ENCODE measurements at regions not wholly inside any gene's neighbourhood (a gene's known extent, or its start where the extent isn't known, plus 50 kb on each side); places are given as distances from the start of the nearest gene placed in this dataset.
A peak's percentile ranks its signal among the peaks of the same experiment; 100 is the strongest.

DNA sequence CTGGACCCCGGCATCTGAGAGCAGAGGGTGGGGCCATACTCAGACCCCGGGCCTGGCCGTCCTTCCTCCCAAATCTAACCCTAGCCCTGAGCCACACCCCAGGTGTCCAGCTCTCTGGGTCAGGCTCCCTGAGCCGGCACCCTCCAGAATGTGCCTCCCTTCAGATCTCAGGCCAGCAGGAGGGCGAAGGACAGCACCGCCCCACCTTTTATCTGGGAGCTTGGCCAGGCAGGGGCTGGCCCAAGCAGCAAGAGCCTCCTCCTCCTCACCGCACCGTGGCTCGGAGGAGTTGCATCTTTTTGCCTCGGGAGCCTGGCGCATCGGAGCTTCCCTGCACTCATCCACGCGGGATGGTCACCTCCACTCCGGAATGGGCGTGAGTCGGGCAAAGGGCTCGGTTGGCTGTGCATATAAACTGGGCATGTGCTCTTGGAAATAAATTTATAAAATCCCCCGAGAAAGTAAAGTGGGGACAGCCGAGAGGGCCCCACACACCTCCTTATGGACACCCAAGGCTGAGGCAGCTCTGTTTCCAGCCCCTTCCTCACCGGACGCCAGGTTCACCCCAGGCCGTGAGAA lies 69.1 kb upstream of the CTDP1 start:
- in situ Hi-C loops (cut with HindIII; ENCODE audit: low sequenced_read_pairs): no loop called here
- no peak overlapping the region for H3K4me3 ChIP-seq (ENCODE audit: low read depth, low read length)
- TF ChIP-seq, protein P1, sequence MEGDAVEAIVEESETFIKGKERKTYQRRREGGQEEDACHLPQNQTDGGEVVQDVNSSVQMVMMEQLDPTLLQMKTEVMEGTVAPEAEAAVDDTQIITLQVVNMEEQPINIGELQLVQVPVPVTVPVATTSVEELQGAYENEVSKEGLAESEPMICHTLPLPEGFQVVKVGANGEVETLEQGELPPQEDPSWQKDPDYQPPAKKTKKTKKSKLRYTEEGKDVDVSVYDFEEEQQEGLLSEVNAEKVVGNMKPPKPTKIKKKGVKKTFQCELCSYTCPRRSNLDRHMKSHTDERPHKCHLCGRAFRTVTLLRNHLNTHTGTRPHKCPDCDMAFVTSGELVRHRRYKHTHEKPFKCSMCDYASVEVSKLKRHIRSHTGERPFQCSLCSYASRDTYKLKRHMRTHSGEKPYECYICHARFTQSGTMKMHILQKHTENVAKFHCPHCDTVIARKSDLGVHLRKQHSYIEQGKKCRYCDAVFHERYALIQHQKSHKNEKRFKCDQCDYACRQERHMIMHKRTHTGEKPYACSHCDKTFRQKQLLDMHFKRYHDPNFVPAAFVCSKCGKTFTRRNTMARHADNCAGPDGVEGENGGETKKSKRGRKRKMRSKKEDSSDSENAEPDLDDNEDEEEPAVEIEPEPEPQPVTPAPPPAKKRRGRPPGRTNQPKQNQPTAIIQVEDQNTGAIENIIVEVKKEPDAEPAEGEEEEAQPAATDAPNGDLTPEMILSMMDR (IDR thresholded peaks at IDR 0.05; ENCODE audit: low read depth, low read length): no peak
- no peak for DNase-seq (ENCODE audit: low read depth, low spot score)

DNA sequence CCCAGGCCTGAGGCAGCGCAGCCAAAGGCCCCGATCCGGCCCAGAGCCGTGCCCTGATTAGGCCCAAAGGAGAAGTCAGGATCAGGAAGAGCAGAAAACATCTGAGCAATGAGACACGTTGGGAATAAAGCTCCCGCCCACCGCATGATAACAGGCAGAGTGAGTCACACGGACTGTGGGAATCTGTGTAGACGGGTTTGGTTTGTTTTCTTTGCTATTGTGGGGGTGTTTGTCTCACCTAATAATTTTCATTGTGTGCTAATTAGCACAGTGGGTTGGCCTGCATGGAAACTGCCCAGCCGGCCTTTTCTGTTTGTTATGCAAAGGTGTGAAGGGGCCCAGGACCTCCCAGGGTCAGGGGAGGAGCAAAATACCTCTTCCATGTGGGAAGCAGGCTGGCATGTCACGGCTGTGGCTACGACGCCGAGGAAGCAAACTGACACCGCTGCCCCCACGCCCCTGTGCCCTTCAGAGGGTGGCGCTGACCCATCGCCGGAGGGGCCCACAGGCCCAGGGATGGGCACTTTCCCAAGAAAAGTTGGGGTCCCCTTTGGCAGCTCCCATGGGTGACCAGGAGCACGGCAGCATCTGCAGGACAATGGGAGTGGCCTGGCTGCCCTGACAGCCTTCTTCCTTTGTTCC lies 68.4 kb upstream of the CTDP1 start:
- in situ Hi-C loops (cut with HindIII; ENCODE audit: low sequenced_read_pairs): no loop called here
- TF ChIP-seq, protein P1 (IDR thresholded peaks at IDR 0.05; ENCODE audit: low read depth, low read length): no peak
- H3K4me3 ChIP-seq (ENCODE audit: low read depth, low read length): no peak overlapping the region
- DNase-seq (ENCODE audit: low read depth, low spot score): peak; percentile 62

- no peak for DNase-seq (ENCODE audit: low read depth, low spot score)
- TF ChIP-seq, protein P1 (IDR thresholded peaks at IDR 0.05; ENCODE audit: low read depth, low read length): no peak
- no peak overlapping the region for H3K4me3 ChIP-seq (ENCODE audit: low read depth, low read length)
- in situ Hi-C loops (cut with HindIII; ENCODE audit: low sequenced_read_pairs): no loop called here
These were observed 67.1 kb upstream of the CTDP1 start for GRCh38 chr18:79612291-79613108.

DNA sequence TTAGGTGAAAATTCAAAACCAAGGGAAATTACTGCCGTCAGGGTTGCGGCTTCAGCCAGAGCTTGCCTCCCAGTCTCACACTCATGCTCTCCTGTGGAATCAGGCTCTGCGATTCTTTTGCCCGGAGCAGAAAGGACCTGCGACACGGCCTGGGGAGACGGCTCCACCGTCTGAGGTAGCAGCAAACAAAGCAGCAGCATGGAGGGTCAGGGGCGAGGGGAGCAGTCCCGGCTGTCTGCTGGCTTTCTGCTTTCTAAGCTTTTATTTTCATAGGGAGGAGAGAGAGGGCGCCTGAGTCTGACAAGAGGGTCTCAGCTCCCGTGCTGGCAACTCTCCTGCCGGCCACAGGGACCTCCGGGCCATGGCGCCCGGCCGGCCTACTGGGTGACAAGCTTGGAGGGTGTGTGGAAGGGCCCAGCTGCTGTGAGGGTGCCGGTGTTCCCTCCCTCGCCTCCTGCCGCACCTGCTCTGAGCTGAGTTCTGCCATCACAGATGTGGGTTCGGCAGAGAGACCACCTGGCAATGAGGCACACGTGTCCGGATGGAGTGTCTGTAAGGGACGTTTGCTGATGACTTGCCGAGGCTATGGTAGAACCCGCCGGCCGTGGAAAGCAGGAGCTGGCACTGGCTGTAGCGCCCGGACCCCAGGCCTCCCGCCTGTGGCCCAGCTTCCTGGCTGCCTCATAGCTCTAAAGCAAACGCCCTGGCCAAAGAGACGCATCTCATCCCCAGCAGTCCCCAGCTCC lies 66.2 kb upstream of the CTDP1 start:
- TF ChIP-seq, protein P1 (IDR thresholded peaks at IDR 0.05; ENCODE audit: low read depth, low read length): no peak
- no peak overlapping the region for H3K4me3 ChIP-seq (ENCODE audit: low read depth, low read length)
- no peak for DNase-seq (ENCODE audit: low read depth, low spot score)
- in situ Hi-C loops (cut with HindIII; ENCODE audit: low sequenced_read_pairs): no loop called here

DNA sequence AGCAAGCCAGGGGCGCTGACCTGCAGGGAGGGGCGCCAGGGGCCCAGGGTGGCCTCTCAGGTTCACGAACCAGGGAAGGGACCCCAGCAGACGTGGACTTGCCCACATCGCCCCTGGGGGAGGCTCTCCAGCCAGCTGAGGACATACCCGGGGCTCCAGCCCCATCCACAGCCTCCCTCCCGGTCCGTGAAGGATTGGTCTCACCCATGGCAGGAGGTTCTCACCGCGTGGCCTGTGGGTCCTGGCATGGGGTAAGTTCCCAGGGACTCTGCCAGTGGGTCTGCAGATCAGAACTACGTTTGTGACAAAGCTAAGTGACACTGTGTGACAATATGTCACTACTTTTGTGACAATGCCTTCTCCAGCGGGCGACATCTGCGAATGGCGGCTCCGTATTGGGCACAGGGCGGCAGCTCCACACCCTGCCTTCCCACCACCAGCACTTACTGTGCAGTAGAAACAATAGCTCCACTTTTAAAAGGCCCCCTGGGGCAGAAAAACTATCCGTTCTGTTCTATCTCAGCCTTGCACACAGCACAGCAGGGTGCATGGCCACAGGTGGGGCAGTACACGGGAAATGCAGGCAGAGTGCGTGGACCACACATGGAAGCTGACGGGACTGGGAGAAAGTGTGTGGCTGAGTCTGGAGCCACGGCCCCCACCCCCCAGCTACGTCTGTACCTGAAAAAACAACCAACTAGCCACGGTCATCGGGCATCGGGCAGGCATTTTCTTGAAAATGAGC lies 65.2 kb upstream of the CTDP1 start:
- no peak for DNase-seq (ENCODE audit: low read depth, low spot score)
- no peak overlapping the region for H3K4me3 ChIP-seq (ENCODE audit: low read depth, low read length)
- in situ Hi-C loops (cut with HindIII; ENCODE audit: low sequenced_read_pairs): no loop called here
- TF ChIP-seq, protein P1 (IDR thresholded peaks at IDR 0.05; ENCODE audit: low read depth, low read length): no peak

DNA sequence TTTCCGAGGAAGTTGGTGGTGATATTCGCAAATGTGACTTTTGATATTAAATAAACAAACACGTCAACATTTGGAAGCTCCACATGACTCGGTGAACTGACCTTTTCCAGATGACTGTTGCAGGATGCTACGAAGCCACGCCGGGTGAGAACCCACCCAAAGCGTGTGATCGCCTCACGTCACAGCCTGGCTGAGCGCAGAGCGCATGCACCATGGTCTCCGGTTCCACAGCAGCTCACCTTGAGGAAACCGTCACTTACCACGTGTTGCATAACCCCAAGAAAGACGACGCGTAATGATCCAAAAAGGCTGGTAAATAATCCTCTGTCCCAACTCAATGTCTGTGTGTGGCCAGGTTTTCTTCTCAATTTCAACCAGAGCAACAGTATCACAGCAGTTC lies 64.5 kb upstream of the CTDP1 start:
- in situ Hi-C loops (cut with HindIII; ENCODE audit: low sequenced_read_pairs): no loop called here
- TF ChIP-seq, protein P1 (IDR thresholded peaks at IDR 0.05; ENCODE audit: low read depth, low read length): no peak
- no peak for DNase-seq (ENCODE audit: low read depth, low spot score)
- no peak overlapping the region for H3K4me3 ChIP-seq (ENCODE audit: low read depth, low read length)

Data from astrocyte of the spinal cord (primary cell).